GM12874 (cell line): ENCODE measurements at regions not wholly inside any gene's neighbourhood (a gene's known extent, or its start where the extent isn't known, plus 50 kb on each side); places are given as distances from the start of the nearest gene placed in this dataset.

ENCODE experiments used
- TF ChIP-seq, protein P1 (sequence below): IDR thresholded peaks from 2 replicates; pipeline ENCODE4 v1.5.1; 2011; ENCODE audit warnings: low read depth, mild to moderate bottlenecking, control low read depth, low read length, moderate library complexity; ENCODE audit not compliant: insufficient read depth

DNA sequence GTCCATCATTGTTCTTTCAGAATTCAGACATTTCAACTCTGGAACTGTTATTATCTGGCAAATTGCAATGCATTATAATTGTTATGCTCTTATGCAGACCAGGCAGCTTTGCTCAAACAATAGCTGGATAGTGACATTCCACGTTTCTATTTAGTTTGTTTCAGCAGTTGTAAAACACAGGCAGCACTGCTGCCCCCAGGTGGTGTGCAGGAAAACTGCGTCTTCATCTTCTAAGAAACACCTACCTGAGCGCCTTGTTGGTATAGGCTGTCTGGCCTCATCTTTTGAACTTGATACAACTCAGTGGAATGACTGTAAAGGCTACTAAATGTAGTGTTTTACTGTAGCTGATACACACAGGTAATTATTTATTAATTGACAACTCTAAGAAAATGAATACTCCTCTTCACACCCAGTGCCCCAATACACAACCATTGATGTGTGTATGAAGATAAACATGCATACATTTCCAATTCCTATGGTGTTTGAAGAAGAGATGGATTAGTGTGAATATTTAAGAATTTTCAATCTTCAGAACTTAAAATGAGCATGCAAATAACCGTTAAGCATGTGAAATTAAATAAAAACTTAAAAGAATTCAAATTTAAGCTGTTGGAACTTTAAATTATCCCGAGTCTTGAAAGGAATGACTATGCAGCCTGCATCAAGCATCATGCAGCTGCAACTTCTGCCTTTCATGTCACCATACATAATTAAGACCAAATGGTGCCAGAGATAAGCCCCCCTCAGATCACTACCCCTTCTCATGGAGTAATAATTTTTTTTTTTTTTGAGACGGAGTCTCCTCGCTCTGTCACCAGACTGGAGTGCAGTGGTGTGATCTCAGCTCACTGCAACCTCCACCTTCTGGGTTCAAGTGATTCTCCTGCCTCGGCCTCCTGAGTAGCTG is 85.6 kb downstream of the CD8B2 start:
- TF ChIP-seq, protein P1, sequence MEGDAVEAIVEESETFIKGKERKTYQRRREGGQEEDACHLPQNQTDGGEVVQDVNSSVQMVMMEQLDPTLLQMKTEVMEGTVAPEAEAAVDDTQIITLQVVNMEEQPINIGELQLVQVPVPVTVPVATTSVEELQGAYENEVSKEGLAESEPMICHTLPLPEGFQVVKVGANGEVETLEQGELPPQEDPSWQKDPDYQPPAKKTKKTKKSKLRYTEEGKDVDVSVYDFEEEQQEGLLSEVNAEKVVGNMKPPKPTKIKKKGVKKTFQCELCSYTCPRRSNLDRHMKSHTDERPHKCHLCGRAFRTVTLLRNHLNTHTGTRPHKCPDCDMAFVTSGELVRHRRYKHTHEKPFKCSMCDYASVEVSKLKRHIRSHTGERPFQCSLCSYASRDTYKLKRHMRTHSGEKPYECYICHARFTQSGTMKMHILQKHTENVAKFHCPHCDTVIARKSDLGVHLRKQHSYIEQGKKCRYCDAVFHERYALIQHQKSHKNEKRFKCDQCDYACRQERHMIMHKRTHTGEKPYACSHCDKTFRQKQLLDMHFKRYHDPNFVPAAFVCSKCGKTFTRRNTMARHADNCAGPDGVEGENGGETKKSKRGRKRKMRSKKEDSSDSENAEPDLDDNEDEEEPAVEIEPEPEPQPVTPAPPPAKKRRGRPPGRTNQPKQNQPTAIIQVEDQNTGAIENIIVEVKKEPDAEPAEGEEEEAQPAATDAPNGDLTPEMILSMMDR = peak; percentile 54

DNA sequence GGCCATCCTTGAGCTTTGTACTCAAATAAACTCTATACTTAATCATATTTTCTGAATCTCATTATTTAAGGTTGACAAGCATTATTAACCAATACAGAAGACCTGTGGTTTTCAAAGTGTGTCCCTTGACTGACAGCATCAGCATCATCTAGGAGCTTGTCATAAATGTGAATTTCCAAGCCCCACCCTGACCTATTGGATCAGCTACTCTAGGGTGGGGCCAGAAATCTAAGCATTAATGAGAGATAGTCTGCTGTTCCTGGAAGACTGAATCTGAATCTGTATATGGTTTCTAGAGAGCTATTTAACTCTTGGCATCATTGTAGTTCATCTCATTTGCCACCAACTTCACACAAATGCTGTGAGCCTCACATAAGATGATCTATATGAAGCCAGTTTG is 86.6 kb downstream of the CD8B2 start:
- TF ChIP-seq, protein P1 = no peak

DNA sequence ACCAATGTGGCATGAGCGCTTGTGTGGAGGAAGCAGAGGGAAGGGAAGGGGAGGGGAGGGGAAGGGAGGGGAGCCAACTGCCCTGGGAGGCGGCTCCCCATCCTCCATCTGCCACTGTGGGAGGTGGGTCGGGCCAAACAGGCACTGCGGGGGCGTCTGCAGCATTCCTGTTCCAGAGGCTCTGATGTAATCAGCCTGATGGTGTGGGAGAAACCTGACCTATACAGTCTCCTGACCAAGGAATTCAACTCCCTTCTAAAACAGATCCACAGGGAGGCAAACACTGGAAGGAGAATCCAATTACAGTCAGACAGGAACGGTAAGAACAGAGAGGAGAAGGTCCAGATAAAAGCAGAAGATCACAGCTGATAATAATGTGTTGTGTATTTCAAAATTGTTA is 88.8 kb downstream of the CD8B2 start:
- TF ChIP-seq, protein P1 = no peak

DNA sequence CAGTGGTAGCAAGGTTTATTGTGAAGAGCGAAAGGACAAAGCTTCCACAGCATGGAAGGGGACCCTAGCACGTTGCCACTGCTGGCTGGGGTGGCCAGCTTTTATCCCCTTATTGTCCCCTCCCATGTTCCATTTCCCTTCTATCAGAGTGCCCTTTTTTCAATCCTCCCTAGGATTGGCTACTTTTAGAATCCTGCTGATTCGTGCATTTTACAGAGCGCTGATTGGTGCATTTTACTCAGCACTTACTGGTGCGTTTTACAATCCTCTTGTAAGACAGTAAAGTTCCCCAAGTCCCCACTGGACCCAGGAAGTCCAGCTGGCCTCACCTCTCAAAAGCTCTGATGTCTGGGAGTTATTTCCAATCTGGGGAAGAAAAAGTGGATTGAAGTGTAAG is 90.1 kb downstream of the CD8B2 start:
- TF ChIP-seq, protein P1 = no peak

DNA sequence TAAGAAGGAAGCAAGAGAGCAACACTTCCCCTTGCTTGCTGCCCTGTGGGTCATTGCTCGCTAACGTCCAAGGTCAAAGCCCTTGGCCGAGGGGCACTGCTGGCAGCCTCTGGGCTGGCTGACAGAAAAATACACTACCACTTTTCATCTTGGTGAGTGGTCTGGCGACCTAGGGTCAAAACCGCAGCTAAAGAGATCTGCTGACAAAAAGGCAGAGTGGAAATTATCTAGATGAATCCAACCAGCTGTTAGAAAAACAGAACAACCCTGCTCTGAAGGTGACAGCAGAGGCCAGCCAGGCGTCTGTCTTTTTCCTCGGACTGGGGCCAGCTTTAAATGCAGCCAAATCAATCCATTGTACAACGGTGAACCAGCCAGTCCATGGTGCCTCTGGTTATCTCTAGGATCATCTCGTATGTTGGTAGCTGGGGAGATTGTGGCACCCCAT is 92.6 kb downstream of the CD8B2 start:
- TF ChIP-seq, protein P1 = no peak

DNA sequence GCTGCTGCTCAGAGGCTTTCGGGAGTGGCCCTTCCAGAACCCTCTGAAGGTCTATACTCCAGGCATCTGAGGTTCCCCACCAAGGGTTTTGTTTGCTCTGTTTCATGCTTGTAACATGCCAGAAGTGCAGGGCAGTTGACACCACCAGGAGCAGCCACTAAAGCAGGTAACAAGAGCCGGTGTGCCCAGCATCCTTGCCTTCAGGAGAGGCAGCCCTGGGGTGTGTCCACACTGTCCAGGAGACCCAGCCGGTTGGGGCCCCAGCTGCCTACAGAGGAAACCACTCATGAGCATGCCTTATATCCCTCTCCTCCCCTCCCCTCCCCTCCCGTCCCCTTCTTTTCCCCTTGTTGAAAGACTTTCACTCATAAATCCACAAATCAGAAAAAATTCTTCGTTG is 93.1 kb downstream of the CD8B2 start:
- TF ChIP-seq, protein P1 = no peak

DNA sequence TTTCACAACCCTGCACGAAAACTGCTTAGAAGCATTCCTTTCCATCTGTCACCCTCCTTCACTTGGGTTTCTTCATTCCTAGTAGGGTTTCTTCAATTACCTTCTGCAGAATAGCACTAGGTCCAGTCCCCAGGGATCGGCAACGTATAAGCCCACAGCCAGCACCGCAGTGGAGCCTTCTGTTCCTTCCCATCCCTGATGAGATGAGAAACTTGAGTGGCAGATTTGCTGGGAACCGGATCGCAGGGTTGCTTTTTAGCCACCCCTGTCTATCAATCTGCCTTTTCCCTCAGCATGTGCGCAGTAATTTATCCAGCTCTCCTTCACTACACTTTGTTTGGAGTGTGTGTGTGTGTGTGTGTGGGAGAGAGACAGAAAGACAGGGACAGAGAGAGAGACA is 94.2 kb downstream of the CD8B2 start:
- TF ChIP-seq, protein P1 = no peak
